Ammon's horn (tissue), 1 donor: ENCODE measurements at regions not wholly inside any gene's neighbourhood (a gene's known extent, or its start where the extent isn't known, plus 50 kb on each side); places are given as distances from the start of the nearest gene placed in this dataset.
A peak's percentile ranks its signal among the peaks of the same experiment; 100 is the strongest.

Experiments
- DNase-seq: peaks from one replicate; pipeline ENCODE4 v3.0.0-alpha.2; 2016; ENCODE audit warnings: low spot score

- DNase-seq: no peak
Measured at GRCh38 chr1:184919892-184920291, 54.4 kb downstream of the NIBAN1 start.

- no peak for DNase-seq
Measured at GRCh38 chr1:184915463-184916090, 58.7 kb downstream of the NIBAN1 start.

- DNase-seq: no peak
Measured at GRCh38 chr1:184914149-184914548, 60.2 kb downstream of the NIBAN1 start.

GRCh38 chr1:184912392-184912791 is 61.9 kb downstream of the NIBAN1 start:
- no peak for DNase-seq

GRCh38 chr1:184911830-184912229 is 62.5 kb downstream of the NIBAN1 start:
- DNase-seq: no peak

- DNase-seq: no peak
Measured at GRCh38 chr1:184911103-184911745, 63.1 kb downstream of the NIBAN1 start.

- no peak for DNase-seq
Measured at GRCh38 chr1:184910691-184911091, 63.6 kb downstream of the NIBAN1 start.

- DNase-seq: no peak
Measured at GRCh38 chr1:184910005-184910404, 64.3 kb downstream of the NIBAN1 start.

- DNase-seq: no peak
Measured at GRCh38 chr1:184909019-184909418, 65.3 kb downstream of the NIBAN1 start.

- no peak for DNase-seq
Measured at GRCh38 chr1:184908506-184908905, 65.8 kb downstream of the NIBAN1 start.

GRCh38 chr1:184907500-184907899 is 66.8 kb downstream of the NIBAN1 start:
- DNase-seq: no peak

- DNase-seq: no peak
Measured at GRCh38 chr1:184906761-184907160, 67.5 kb downstream of the NIBAN1 start.

GRCh38 chr1:184905601-184906322 is 68.5 kb downstream of the NIBAN1 start:
- no peak for DNase-seq

- DNase-seq: no peak
Measured at GRCh38 chr1:184903111-184903692, 71.1 kb downstream of the NIBAN1 start.

- no peak for DNase-seq
Measured at GRCh38 chr1:184900507-184900906, 73.8 kb downstream of the NIBAN1 start.

- DNase-seq: no peak
Measured at GRCh38 chr1:184896000-184896399, 78.3 kb downstream of the NIBAN1 start.

- DNase-seq: no peak
Measured at GRCh38 chr1:184895086-184895485, 79.2 kb downstream of the NIBAN1 start.

- DNase-seq: no peak
Measured at GRCh38 chr1:184893695-184894094, 80.6 kb downstream of the NIBAN1 start.

GRCh38 chr1:184892116-184892515 is 82.2 kb downstream of the NIBAN1 start:
- DNase-seq: no peak

GRCh38 chr1:184891440-184891839 is 82.9 kb downstream of the NIBAN1 start:
- no peak for DNase-seq

- DNase-seq: peak; percentile 63
Measured at GRCh38 chr1:184890539-184890973, 83.8 kb downstream of the NIBAN1 start.

- no peak for DNase-seq
Measured at GRCh38 chr1:184889902-184890301, 84.4 kb downstream of the NIBAN1 start.

GRCh38 chr1:184889166-184889565 is 85.1 kb downstream of the NIBAN1 start:
- peak; percentile 32 for DNase-seq
